ENCODE measurements at regions not wholly inside any gene's neighbourhood (a gene's known extent, or its start where the extent isn't known, plus 50 kb on each side); places are given as distances from the start of the nearest gene placed in this dataset.
"Not testable (repeated sequence)": the region's sequence is repeated elsewhere in the genome, so short reads cannot be mapped to it uniquely, and the experiment has no call there.

- TF ChIP-seq CTCF (conservative IDR thresholded peaks at IDR 0.05; ENCODE audit: low read depth, low read length); EZH2 (IDR thresholded peaks at IDR 0.05; ENCODE audit: borderline replicate concordance, low read depth, low read length, poor library complexity, severe bottlenecking): not testable (repeated sequence)
These were observed 1416.9 kb downstream of the SLITRK5 start for GRCh38 chr13:89088107-89088506.

Measured in A673 (cell line).